Transverse colon (tissue), 4 donors: ENCODE measurements at regions not wholly inside any gene's neighbourhood (a gene's known extent, or its start where the extent isn't known, plus 50 kb on each side); places are given as distances from the start of the nearest gene placed in this dataset.

Experiments used
- DNase-seq: peaks from one replicate; pipeline ENCODE4 v3.0.0-alpha.2; 2019
- H3K27ac ChIP-seq, 4 donors: fragments of 200-600 bp; sonication (generic); 2 replicates each; pipeline ENCODE4 v1.5.1; 2016 to 2018; ENCODE audit warnings: inconsistent platforms in 4 of 4
- H3K27me3 ChIP-seq: fragments of 200-600 bp; sonication (generic); 2 replicates; pipeline ENCODE4 v1.5.1; 2017; ENCODE audit warnings: inconsistent platforms
- H3K36me3 ChIP-seq, 4 donors: fragments of 200-600 bp; sonication (generic); 2 replicates each; pipeline ENCODE4 v1.5.1; 2017 to 2019; ENCODE audit warnings: inconsistent platforms in 4 of 4
- H3K4me1 ChIP-seq, 4 donors: fragments of 200-600 bp; sonication (generic); 2 replicates each; pipeline ENCODE4 v1.5.1; 2017 to 2020; ENCODE audit warnings: inconsistent platforms in 4 of 4
- H3K4me3 ChIP-seq, 4 donors: fragments of 200-600 bp; sonication (generic); 1 replicate in 1 of 4; 2 replicates in 3 of 4; pipeline versions ENCODE4 v1.5.1 to v1.6.1; 2017 to 2019; ENCODE audit warnings: inconsistent platforms in 4 of 4
- H3K9me3 ChIP-seq, 2 donors: fragments of 200-600 bp; sonication (generic); 2 replicates each; pipeline ENCODE4 v1.5.1; 2017 to 2019; ENCODE audit warnings: inconsistent platforms in 2 of 2
- CTCF ChIP-seq, 5 experiments: fragments of 200-600 bp in 3 of 5; fragments of 450-650 bp in 2 of 5; sonication (generic) in 3 of 5; IDR thresholded peaks; 1 replicate in 2 of 5; 2 replicates in 3 of 5; pipeline ENCODE4 v1.5.1; 2016 to 2017; ENCODE audit warnings: antibody characterized with exemption in 5 of 5, inconsistent platforms in 3 of 5, mild to moderate bottlenecking in 2 of 5, moderate library complexity in 1 of 5
- EP300 ChIP-seq: sonication (generic); formaldehyde crosslinking; IDR thresholded peaks from one replicate; pipeline ENCODE4 v1.6.1; 2017; ENCODE audit warnings: antibody characterized with exemption, low read depth
- POLR2A ChIP-seq: fragments of 450-650 bp; IDR thresholded peaks from one replicate; pipeline ENCODE4 v1.6.1; 2016; ENCODE audit warnings: antibody characterized with exemption, mild to moderate bottlenecking, moderate library complexity
- POLR2AphosphoS5 ChIP-seq, 3 donors: sonication (generic); formaldehyde crosslinking; IDR thresholded peaks; one replicate each; pipeline ENCODE4 v1.6.1; 2016; ENCODE audit warnings: antibody characterized with exemption in 3 of 3
- WGBS, 2 donors: methylation state at CpG; one replicate each; pipeline ENCODE4 v1.1.5; 2018; ENCODE audit warnings: low coverage in 1 of 2; 5-methylcytosine and 5-hydroxymethylcytosine counted together
- in situ Hi-C, 4 donors: fragments of 200-750 bp; cut with MboI; loops; one replicate each; pipeline versions ENCODE4 v1.15.0 to v1.15.1; 2017; ENCODE audit warnings: low sequenced_read_pairs in 3 of 4, low pct_ligation_motif_present in 1 of 4, low pct_unique_long_range_greater_than_20kb in 1 of 4
- intact Hi-C: fragments of 100-400 bp; cut with DNase I; formaldehyde crosslinking; loops from one replicate; pipeline ENCODE4 v1.15.1; 2023; ENCODE audit warnings: low total_unique reads

DNA sequence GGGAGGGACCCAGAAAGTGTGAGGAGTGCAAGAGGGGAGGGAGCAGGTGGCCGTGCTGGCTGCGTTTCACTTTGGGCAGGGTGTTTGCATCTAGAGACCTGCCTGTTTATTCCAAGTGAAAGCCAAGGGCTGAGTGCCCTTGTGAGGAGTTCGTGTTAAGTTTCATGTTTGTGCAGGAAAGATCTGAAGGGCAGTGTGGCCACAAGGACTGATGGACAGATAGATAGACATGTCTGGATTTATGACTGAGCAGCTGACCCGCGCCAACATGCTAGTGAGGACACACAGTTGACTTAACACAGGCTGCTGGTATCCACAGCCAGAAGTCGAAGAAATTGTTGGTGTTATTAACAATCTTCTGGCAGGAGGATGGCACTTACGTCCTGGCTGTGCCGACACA, 387.6 kb upstream of the TNP1 start:
- TF ChIP-seq CTCF (IDR thresholded peaks at IDR 0.05): no peak
- TF ChIP-seq POLR2AphosphoS5 (IDR thresholded peaks at IDR 0.05): peak in 1 of 3 donors; percentile 54
- no peak for DNase-seq
- H3K4me1 ChIP-seq: peaks cover 3 to 21% (median 11%) of the 10 kb centered on the region in 4 donors
- H3K27ac ChIP-seq: peak overlapping the region; percentile 72 to 87 (median 83)
- WGBS, 2 donors: 48% methylated on average over 8 of the region's 8 CpGs; no CpG with 5 or more reads in 1 of the 2 donors
- no peak overlapping the region for H3K4me3 ChIP-seq
- no peaks in the 10 kb centered on the region for H3K9me3 ChIP-seq
- no peaks in the 10 kb centered on the region for H3K27me3 ChIP-seq
- intact Hi-C loops: loop anchor here (5.0 to 10.0 kb wide), 2 partner anchors 267 to 555 kb away; no protein-coding TSS in a partner anchor
- no peaks in the 10 kb centered on the region for H3K36me3 ChIP-seq
- in situ Hi-C loops: loop anchor here in 1 of 4 donors (10.0 kb wide), 1 partner anchor 553 kb away; the partner anchor contains the start of gene IGFBP5

DNA sequence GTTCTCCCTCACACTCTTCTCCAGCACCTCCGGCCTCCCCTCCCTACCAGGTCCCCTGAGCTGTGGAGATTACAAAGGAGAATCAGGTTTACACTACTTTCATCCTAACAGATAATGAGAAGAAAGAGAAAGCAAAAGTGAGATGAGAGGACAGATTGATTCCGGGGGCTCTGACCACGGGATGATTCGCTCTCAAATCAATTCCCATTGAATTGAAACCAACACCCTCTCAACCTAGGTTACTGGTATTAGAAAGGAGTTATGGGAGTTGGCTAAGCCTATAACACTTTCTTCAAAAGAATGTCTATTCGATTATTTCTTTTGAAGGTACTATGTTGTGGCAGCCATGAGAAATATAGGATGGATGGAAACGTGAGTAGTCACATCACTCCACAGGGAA, 386.2 kb upstream of the TNP1 start:
- H3K27me3 ChIP-seq: no peaks in the 10 kb centered on the region
- TF ChIP-seq POLR2AphosphoS5 (IDR thresholded peaks at IDR 0.05): no peak
- TF ChIP-seq EP300: no peak
- H3K27ac ChIP-seq: no peak overlapping the region
- in situ Hi-C loops: loop anchor here in 1 of 4 donors (10.0 kb wide), 1 partner anchor 551 kb away; the partner anchor contains the start of gene IGFBP5
- no peaks in the 10 kb centered on the region for H3K36me3 ChIP-seq
- intact Hi-C loops: loop anchor here (5.0 to 10.0 kb wide), 2 partner anchors 269 to 554 kb away; no protein-coding TSS in a partner anchor
- no peak for DNase-seq
- no peaks in the 10 kb centered on the region for H3K9me3 ChIP-seq
- 73 to 80% methylated on average over 2 to 6 of the region's 6 CpGs for WGBS, 2 donors
- H3K4me1 ChIP-seq: peaks cover 3 to 21% (median 11%) of the 10 kb centered on the region in 4 donors
- H3K4me3 ChIP-seq: no peak overlapping the region

- TF ChIP-seq EP300 (no peak), POLR2A (no peak), POLR2AphosphoS5 (IDR thresholded peaks at IDR 0.05) (no peak), CTCF (IDR thresholded peaks at IDR 0.05) (no peak)
- Histone ChIP-seq H3K4me1 (peaks cover 3 to 21% (median 8%) of the 10 kb centered on the region in 4 donors), H3K4me3 (no peak overlapping the region), H3K9me3 (no peaks in the 10 kb centered on the region), H3K27ac (no peak overlapping the region), H3K36me3 (no peaks in the 10 kb centered on the region), H3K27me3 (no peaks in the 10 kb centered on the region)
- WGBS, 2 donors: 78 to 80% methylated on average over 4 of the region's 4 CpGs
- intact Hi-C loops: loop anchor here (5.0 to 10.0 kb wide), 2 partner anchors 270 to 553 kb away; no protein-coding TSS in a partner anchor
- in situ Hi-C loops: loop anchor here in 1 of 4 donors (10.0 kb wide), 1 partner anchor 550 kb away; the partner anchor contains the start of gene IGFBP5
- no peak for DNase-seq
Measured at GRCh38 chr2:217244815-217245214, 385.0 kb upstream of the TNP1 start.

DNA sequence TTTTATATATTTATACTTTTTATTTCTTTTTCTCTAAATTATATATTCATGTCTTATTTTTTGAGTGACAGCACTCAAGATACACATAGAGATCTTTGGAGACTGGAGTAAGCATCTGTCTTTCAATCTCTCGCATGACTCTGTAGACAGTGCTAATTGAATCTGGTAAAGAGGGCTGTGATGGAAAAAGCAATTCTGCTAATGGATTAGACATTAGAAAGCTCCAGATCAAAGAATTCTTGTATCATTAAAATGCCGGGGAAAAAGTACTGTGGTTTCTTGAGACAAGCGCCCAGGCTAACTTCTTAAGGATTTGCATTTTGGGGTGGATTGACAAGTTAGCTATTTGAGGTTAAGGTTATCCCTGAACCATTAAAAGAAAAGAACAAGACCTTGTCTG, 383.1 kb upstream of the TNP1 start:
- Histone ChIP-seq H3K36me3 (no peaks in the 10 kb centered on the region), H3K27ac (no peak overlapping the region), H3K27me3 (no peaks in the 10 kb centered on the region), H3K4me1 (peaks cover 2 to 7% (median 4%) of the 10 kb centered on the region in 4 donors), H3K9me3 (no peaks in the 10 kb centered on the region), H3K4me3 (no peak overlapping the region)
- in situ Hi-C loops: loop anchor here in 1 of 4 donors (10.0 kb wide), 1 partner anchor 548 kb away; the partner anchor contains the start of gene IGFBP5
- no peak for DNase-seq
- intact Hi-C loops: loop anchor here (10.0 kb wide), 1 partner anchor 272 kb away; no protein-coding TSS in a partner anchor
- TF ChIP-seq POLR2AphosphoS5 (IDR thresholded peaks at IDR 0.05): no peak
- no peak for TF ChIP-seq CTCF (IDR thresholded peaks at IDR 0.05)
- TF ChIP-seq POLR2A: no peak
- no peak for TF ChIP-seq EP300
- 83 to 92% methylated on average over 3 of the region's 3 CpGs for WGBS, 2 donors
